GM12878 (cell line): ENCODE measurements at regions not wholly inside any gene's neighbourhood (a gene's known extent, or its start where the extent isn't known, plus 50 kb on each side); places are given as distances from the start of the nearest gene placed in this dataset.

Experiments used
- ATAC-seq: fragments of 200-7000 bp; cut with Tn5 transposase; 3 replicates; pipeline ENCODE4 v1.9.1; 2020; ENCODE audit warnings: mild to moderate bottlenecking, moderate library complexity
- BruUV-seq: library from RNA; stranded (reverse); fragments of 400-500 nt; replicated peaks from 2 replicates; lab custom pipeline; 2021; lab: Mats Ljungman, UMichigan
- CTCF ChIA-PET: fragments of 300-600 bp; sonication (Branson Sonifier 250); formaldehyde crosslinking; extraction: SDS; loops from one replicate; lab custom pipeline; 2021; ENCODE audit warnings: inconsistent platforms; lab: Yijun Ruan, JAX
- POLR2A ChIA-PET: fragments of 350-600 bp; formaldehyde crosslinking; extraction: SDS; loops from one replicate; lab custom pipeline; 2021; ENCODE audit warnings: inconsistent platforms; lab: Charles Lee
- RAD21 ChIA-PET: fragments of 300-600 bp; sonication (Branson Sonifier 250); formaldehyde crosslinking; loops from one replicate; lab custom pipeline; 2023; ENCODE audit warnings: antibody characterized with exemption; ENCODE audit not compliant: unreplicated experiment; lab: Charles Lee
- SMC1A ChIA-PET: fragments of 300-600 bp; sonication (Branson Sonifier 250); formaldehyde crosslinking; loops from one replicate; lab custom pipeline; 2023; ENCODE audit not compliant: unreplicated experiment, uncharacterized antibody; lab: Charles Lee
- DNase-seq: peaks from one replicate; pipeline ENCODE4 v3.0.0-alpha.2; 2011; ENCODE audit warnings: low read depth, low spot score
- FAIRE-seq: peaks from 3 replicates; lab custom pipeline; 2011; peaks lifted over from hg19 to GRCh38; lab: Jason Lieb, UNC
- H2AFZ ChIP-seq: 2 replicates; pipeline ENCODE4 v1.6.0; 2011; ENCODE audit warnings: low read depth, low read length, control low read depth; ENCODE audit not compliant: control insufficient read depth
- H3K27ac ChIP-seq: 2 replicates; pipeline ENCODE4 v1.5.1; 2011; ENCODE audit warnings: control low read depth; ENCODE audit not compliant: control insufficient read depth, insufficient read depth
- H3K27me3 ChIP-seq, 2 experiments: replicated peaks in 1 of 2; 2 replicates each; pipeline versions ENCODE4 v1.6.0 to v1.6.1; 2011; ENCODE audit warnings: low read length in 1 of 2; ENCODE audit not compliant: control insufficient read depth in 2 of 2, insufficient read depth in 2 of 2
- H3K36me3 ChIP-seq, 2 experiments: 2 replicates each; pipeline ENCODE4 v1.5.1; 2011; ENCODE audit warnings: low read length in 1 of 2; ENCODE audit not compliant: control insufficient read depth in 2 of 2, insufficient read depth in 2 of 2
- H3K4me1 ChIP-seq: 2 replicates; pipeline ENCODE4 v1.6.1; 2011; ENCODE audit warnings: mild to moderate bottlenecking, low read length, moderate library complexity, mixed read lengths; ENCODE audit not compliant: control insufficient read depth, insufficient read depth
- H3K4me2 ChIP-seq: 2 replicates; pipeline ENCODE4 v1.6.0; 2011; ENCODE audit warnings: control low read depth; ENCODE audit not compliant: control insufficient read depth, insufficient read depth
- H3K4me3 ChIP-seq: fragments of 200-600 bp; sonication (generic); 2 replicates; pipeline ENCODE4 v1.5.1; 2016
- H3K79me2 ChIP-seq: 2 replicates; pipeline ENCODE4 v1.6.0; 2011; ENCODE audit warnings: low read length; ENCODE audit not compliant: control insufficient read depth, insufficient read depth
- H3K9ac ChIP-seq: 2 replicates; pipeline ENCODE4 v1.8.0; 2011; ENCODE audit warnings: low read length, control low read depth, mixed read lengths; ENCODE audit not compliant: control insufficient read depth, insufficient read depth
- H3K9me3 ChIP-seq: replicated peaks from 3 replicates; pipeline ENCODE4 v1.5.1; 2011; ENCODE audit warnings: mild to moderate bottlenecking, low read length; ENCODE audit not compliant: control insufficient read depth, insufficient read depth
- H4K20me1 ChIP-seq: 2 replicates; pipeline ENCODE4 v1.6.0; 2011; ENCODE audit not compliant: control insufficient read depth, insufficient read depth
- BHLHE40 ChIP-seq, 2 experiments: fragments of 450-650 bp in 1 of 2; IDR thresholded peaks; 2 replicates each; pipeline ENCODE4 v1.6.1; 2011 to 2017; ENCODE audit warnings: low read depth in 2 of 2, borderline replicate concordance in 1 of 2, improper control_type of control experiment in 1 of 2, low read length in 1 of 2, mild to moderate bottlenecking in 1 of 2
- CREB1 ChIP-seq: IDR thresholded peaks from 2 replicates; pipeline ENCODE4 v1.6.1; 2012; ENCODE audit warnings: low read depth, mild to moderate bottlenecking, inconsistent platforms
- EED ChIP-seq: sonication (generic); IDR thresholded peaks from 2 replicates; pipeline ENCODE4 v1.6.1; 2016; ENCODE audit warnings: antibody characterized with exemption, low read depth
- KAT2A ChIP-seq: conservative IDR thresholded peaks from 2 replicates; pipeline ENCODE4 v1.6.1; 2011; ENCODE audit warnings: low read depth, low read length; ENCODE audit not compliant: control insufficient read depth
- KLF5 ChIP-seq: fragments of 450-650 bp; IDR thresholded peaks from 2 replicates; pipeline ENCODE4 v1.6.1; 2014; ENCODE audit warnings: mild to moderate bottlenecking; ENCODE audit not compliant: partially characterized antibody
- RBBP5 ChIP-seq: fragments of 200-600 bp; sonication (generic); conservative IDR thresholded peaks from 2 replicates; pipeline ENCODE4 v1.6.1; 2016
- SIN3A ChIP-seq: IDR thresholded peaks from 2 replicates; pipeline ENCODE4 v1.6.1; 2012; ENCODE audit warnings: low read depth, low read length, improper control_type of control experiment
- WGBS: methylation state at CpG from one replicate; pipeline ENCODE4 v1.1.6; 2016; ENCODE audit warnings: low lambda C conversion rate; ENCODE audit not compliant: insufficient replicate concordance, insufficient coverage; ENCODE audit errors: missing lambda C conversion rate; 5-methylcytosine and 5-hydroxymethylcytosine counted together
- in situ Hi-C: fragments of 300-500 bp; cut with MboI; formaldehyde crosslinking; loops from 9 replicates; pipeline ENCODE4 v1.14.3; 2018; ENCODE audit warnings: mixed read lengths
- intact Hi-C: fragments of 100-400 bp; cut with micrococcal nuclease; formaldehyde crosslinking; loops from one replicate; pipeline ENCODE4 v1.14.2; 2022; ENCODE audit not compliant: unreplicated experiment
- TF ChIP-seq, protein P1 (sequence below): IDR thresholded peaks from 2 replicates; pipeline ENCODE4 v1.6.1; 2012; ENCODE audit warnings: improper control_type of control experiment, low read depth, low read length; ENCODE audit not compliant: insufficient replicate concordance
- TF ChIP-seq, protein P2 (sequence below): fragments of 450-650 bp; formaldehyde crosslinking; IDR thresholded peaks from 2 replicates; pipeline ENCODE4 v1.4.0; 2022; ENCODE audit warnings: mild to moderate bottlenecking, moderate library complexity
- TF ChIP-seq, protein P3 (sequence below): fragments of 450-650 bp; IDR thresholded peaks from 2 replicates; pipeline ENCODE4 v1.6.1; 2017; ENCODE audit warnings: mild to moderate bottlenecking, low read depth, inconsistent platforms; ENCODE audit not compliant: poor library complexity, severe bottlenecking

DNA sequence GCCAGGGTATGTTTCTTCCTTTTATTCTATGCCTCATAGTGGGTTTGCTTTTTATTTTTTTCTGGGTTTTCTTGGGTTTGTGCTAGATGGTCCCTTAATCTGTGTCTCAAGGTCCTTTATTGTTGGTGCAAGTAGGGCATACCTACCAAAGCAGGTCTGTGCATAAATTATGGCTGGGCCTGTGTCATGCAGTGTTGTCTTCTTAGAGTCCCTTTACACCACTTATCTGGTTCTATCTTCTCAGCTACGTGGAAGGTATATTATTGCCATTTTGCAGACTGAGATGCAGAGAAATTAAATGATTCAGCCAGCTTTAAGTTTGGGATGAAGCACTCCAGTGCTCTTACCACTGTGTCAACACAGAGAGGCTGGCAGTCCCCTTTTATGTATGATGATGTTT, 293.5 kb upstream of the SOX2 start (continued):
- TF ChIP-seq, protein P1, sequence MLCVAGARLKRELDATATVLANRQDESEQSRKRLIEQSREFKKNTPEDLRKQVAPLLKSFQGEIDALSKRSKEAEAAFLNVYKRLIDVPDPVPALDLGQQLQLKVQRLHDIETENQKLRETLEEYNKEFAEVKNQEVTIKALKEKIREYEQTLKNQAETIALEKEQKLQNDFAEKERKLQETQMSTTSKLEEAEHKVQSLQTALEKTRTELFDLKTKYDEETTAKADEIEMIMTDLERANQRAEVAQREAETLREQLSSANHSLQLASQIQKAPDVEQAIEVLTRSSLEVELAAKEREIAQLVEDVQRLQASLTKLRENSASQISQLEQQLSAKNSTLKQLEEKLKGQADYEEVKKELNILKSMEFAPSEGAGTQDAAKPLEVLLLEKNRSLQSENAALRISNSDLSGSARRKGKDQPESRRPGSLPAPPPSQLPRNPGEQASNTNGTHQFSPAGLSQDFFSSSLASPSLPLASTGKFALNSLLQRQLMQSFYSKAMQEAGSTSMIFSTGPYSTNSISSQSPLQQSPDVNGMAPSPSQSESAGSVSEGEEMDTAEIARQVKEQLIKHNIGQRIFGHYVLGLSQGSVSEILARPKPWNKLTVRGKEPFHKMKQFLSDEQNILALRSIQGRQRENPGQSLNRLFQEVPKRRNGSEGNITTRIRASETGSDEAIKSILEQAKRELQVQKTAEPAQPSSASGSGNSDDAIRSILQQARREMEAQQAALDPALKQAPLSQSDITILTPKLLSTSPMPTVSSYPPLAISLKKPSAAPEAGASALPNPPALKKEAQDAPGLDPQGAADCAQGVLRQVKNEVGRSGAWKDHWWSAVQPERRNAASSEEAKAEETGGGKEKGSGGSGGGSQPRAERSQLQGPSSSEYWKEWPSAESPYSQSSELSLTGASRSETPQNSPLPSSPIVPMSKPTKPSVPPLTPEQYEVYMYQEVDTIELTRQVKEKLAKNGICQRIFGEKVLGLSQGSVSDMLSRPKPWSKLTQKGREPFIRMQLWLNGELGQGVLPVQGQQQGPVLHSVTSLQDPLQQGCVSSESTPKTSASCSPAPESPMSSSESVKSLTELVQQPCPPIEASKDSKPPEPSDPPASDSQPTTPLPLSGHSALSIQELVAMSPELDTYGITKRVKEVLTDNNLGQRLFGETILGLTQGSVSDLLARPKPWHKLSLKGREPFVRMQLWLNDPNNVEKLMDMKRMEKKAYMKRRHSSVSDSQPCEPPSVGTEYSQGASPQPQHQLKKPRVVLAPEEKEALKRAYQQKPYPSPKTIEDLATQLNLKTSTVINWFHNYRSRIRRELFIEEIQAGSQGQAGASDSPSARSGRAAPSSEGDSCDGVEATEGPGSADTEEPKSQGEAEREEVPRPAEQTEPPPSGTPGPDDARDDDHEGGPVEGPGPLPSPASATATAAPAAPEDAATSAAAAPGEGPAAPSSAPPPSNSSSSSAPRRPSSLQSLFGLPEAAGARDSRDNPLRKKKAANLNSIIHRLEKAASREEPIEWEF: no peak

DNA sequence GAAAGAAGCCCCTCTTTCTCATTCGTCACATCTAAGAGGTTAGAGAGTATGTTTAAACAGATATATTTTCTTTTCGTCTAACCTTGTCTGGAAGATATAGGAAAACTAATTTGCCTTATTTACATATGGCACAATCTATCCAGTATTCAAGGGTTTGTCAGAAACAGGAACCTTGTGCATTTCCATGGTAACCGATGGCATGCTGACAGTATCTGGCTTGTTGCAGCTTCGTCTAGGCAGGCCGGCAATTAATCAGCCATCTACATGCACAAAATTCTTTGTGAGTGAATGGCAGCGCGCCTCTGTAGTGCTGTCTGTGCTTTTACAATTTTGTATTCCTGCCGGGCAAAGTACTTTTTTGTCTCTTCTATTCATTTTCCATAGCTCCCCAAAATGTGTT, 294.0 kb upstream of the SOX2 start:
- ChIA-PET CTCF (no interaction called here), RAD21 (no interaction called here), POLR2A (no interaction called here), SMC1A (no interaction called here)
- Histone ChIP-seq H3K36me3 (no peaks in the 10 kb centered on the region), H3K4me2 (no peak overlapping the region), H3K79me2 (no peaks in the 10 kb centered on the region), H3K9me3 (no peaks in the 10 kb centered on the region), H3K27me3 (no peaks in the 10 kb centered on the region), H4K20me1 (no peaks in the 10 kb centered on the region), H3K4me3 (no peak overlapping the region), H2AFZ (no peak overlapping the region), H3K27ac (no peak overlapping the region), H3K4me1 (no peaks in the 10 kb centered on the region), H3K9ac (no peak overlapping the region)
- no TSS peak for BruUV-seq
- 61% methylated on average over 8 of the region's 8 CpGs for WGBS
- FAIRE-seq: no peak
- DNase-seq: no peak
- in situ Hi-C loops: no loop called here
- ATAC-seq: no peak
- intact Hi-C loops: no loop called here
- TF ChIP-seq RBBP5: no peak
- TF ChIP-seq, protein P2, sequence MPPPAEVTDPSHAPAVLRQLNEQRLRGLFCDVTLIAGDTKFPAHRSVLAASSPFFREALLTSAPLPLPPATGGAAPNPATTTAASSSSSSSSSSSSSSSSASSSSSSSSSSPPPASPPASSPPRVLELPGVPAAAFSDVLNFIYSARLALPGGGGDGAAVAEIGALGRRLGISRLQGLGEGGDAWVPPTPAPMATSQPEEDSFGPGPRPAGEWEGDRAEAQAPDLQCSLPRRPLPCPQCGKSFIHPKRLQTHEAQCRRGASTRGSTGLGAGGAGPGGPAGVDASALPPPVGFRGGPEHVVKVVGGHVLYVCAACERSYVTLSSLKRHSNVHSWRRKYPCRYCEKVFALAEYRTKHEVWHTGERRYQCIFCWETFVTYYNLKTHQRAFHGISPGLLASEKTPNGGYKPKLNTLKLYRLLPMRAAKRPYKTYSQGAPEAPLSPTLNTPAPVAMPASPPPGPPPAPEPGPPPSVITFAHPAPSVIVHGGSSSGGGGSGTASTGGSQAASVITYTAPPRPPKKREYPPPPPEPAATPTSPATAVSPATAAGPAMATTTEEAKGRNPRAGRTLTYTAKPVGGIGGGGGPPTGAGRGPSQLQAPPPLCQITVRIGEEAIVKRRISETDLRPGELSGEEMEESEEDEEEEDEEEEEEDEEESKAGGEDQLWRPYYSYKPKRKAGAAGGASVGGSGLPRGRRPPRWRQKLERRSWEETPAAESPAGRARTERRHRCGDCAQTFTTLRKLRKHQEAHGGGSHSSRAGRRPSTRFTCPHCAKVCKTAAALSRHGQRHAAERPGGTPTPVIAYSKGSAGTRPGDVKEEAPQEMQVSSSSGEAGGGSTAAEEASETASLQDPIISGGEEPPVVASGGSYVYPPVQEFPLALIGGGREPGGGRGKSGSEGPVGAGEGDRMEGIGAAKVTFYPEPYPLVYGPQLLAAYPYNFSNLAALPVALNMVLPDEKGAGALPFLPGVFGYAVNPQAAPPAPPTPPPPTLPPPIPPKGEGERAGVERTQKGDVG (CRISPR knock-in tag): no peak
- no peak for TF ChIP-seq KAT2A
- TF ChIP-seq EED: no peak
- TF ChIP-seq BHLHE40 (IDR thresholded peaks at IDR 0.05; ENCODE audit: borderline replicate concordance in 1 of 2, low read depth in 2 of 2, low read length in 1 of 2): no peak
- TF ChIP-seq, protein P3, sequence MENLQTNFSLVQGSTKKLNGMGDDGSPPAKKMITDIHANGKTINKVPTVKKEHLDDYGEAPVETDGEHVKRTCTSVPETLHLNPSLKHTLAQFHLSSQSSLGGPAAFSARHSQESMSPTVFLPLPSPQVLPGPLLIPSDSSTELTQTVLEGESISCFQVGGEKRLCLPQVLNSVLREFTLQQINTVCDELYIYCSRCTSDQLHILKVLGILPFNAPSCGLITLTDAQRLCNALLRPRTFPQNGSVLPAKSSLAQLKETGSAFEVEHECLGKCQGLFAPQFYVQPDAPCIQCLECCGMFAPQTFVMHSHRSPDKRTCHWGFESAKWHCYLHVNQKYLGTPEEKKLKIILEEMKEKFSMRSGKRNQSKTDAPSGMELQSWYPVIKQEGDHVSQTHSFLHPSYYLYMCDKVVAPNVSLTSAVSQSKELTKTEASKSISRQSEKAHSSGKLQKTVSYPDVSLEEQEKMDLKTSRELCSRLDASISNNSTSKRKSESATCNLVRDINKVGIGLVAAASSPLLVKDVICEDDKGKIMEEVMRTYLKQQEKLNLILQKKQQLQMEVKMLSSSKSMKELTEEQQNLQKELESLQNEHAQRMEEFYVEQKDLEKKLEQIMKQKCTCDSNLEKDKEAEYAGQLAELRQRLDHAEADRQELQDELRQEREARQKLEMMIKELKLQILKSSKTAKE: no peak
- no peak for TF ChIP-seq KLF5
- TF ChIP-seq SIN3A: no peak
- TF ChIP-seq CREB1: no peak
